MM.1S (cell line): ENCODE measurements at regions not wholly inside any gene's neighbourhood (a gene's known extent, or its start where the extent isn't known, plus 50 kb on each side); places are given as distances from the start of the nearest gene placed in this dataset.
"Not testable (repeated sequence)": the region's sequence is repeated elsewhere in the genome, so short reads cannot be mapped to it uniquely, and the experiment has no call there.

Experiments
- DNase-seq: peaks from one replicate; pipeline ENCODE4 v3.0.0-alpha.2; 2015
- H2AFZ ChIP-seq: fragments of 300-600 bp; sonication (generic); 2 replicates; pipeline ENCODE4 v1.6.0; 2016; ENCODE audit warnings: antibody characterized with exemption, low read length
- H3F3A ChIP-seq: fragments of 300-600 bp; sonication (generic); 2 replicates; pipeline ENCODE4 v1.6.1; 2016; ENCODE audit warnings: mild to moderate bottlenecking, antibody characterized with exemption, low read length, moderate library complexity, mixed read lengths; ENCODE audit not compliant: insufficient read depth
- H3K27ac ChIP-seq: fragments of 300-600 bp; sonication (generic); 2 replicates; pipeline ENCODE4 v1.5.1; 2016; ENCODE audit warnings: mild to moderate bottlenecking, low read length
- H3K27me3 ChIP-seq: fragments of 300-600 bp; sonication (generic); replicated peaks from 2 replicates; pipeline ENCODE4 v1.6.0; 2016; ENCODE audit warnings: low read length; ENCODE audit not compliant: insufficient read depth
- H3K36me3 ChIP-seq: fragments of 300-600 bp; sonication (generic); replicated peaks from 2 replicates; pipeline ENCODE4 v1.6.1; 2016; ENCODE audit warnings: mild to moderate bottlenecking, low read length, mixed read lengths; ENCODE audit not compliant: insufficient read depth
- H3K4me1 ChIP-seq: fragments of 300-600 bp; sonication (generic); 2 replicates; pipeline ENCODE4 v1.6.1; 2016; ENCODE audit warnings: low read length, mixed read lengths
- H3K4me2 ChIP-seq: fragments of 300-600 bp; sonication (generic); 2 replicates; pipeline ENCODE4 v1.6.0; 2016; ENCODE audit warnings: low read depth, low read length
- H3K4me3 ChIP-seq: fragments of 300-600 bp; sonication (generic); 2 replicates; pipeline ENCODE4 v1.5.1; 2016; ENCODE audit warnings: low read length, mixed read lengths
- H3K79me2 ChIP-seq: fragments of 300-600 bp; sonication (generic); 2 replicates; pipeline ENCODE4 v1.6.1; 2016; ENCODE audit warnings: mixed run types, low read length, mixed read lengths
- H3K9ac ChIP-seq: fragments of 300-600 bp; sonication (generic); 2 replicates; pipeline ENCODE4 v1.6.1; 2016; ENCODE audit warnings: low read length, mixed read lengths
- H3K9me2 ChIP-seq: fragments of 300-600 bp; sonication (generic); replicated peaks from 2 replicates; pipeline ENCODE4 v1.6.1; 2016; ENCODE audit warnings: mild to moderate bottlenecking, low read length, mixed read lengths; ENCODE audit not compliant: insufficient read depth
- H3K9me3 ChIP-seq: fragments of 300-600 bp; sonication (generic); replicated peaks from 2 replicates; pipeline ENCODE4 v1.6.1; 2016; ENCODE audit warnings: mild to moderate bottlenecking, low read length, mixed read lengths; ENCODE audit not compliant: insufficient read depth
- H4K20me1 ChIP-seq: fragments of 300-600 bp; sonication (generic); 2 replicates; pipeline ENCODE4 v1.6.1; 2016; ENCODE audit warnings: mild to moderate bottlenecking, low read length, moderate library complexity, mixed read lengths; ENCODE audit not compliant: insufficient read depth
- CTCF ChIP-seq: fragments of 300-600 bp; sonication (generic); IDR thresholded peaks from 2 replicates; pipeline ENCODE4 v1.5.1; 2016; ENCODE audit warnings: antibody characterized with exemption, low read length, mixed read lengths
- EZH2 ChIP-seq: fragments of 300-600 bp; sonication (generic); optimal IDR thresholded peaks from 2 replicates; pipeline ENCODE3; 2017; ENCODE audit warnings: low read depth, mild to moderate bottlenecking, antibody characterized with exemption, low read length, mixed read lengths
- EZH2phosphoT487 ChIP-seq: fragments of 300-600 bp; sonication (generic); IDR thresholded peaks from 2 replicates; pipeline ENCODE4 v1.6.1; 2018; ENCODE audit warnings: antibody characterized with exemption, low read length

GRCh38 chr2:175806125-175806490 is 196.0 kb downstream of the LNPK start:
- DNase-seq = no peak
- Histone ChIP-seq H3K79me2 (no peaks in the 10 kb centered on the region), H3K36me3 (no peaks in the 10 kb centered on the region), H3K4me2 (no peak overlapping the region), H3F3A (no peaks in the 10 kb centered on the region), H2AFZ (no peak overlapping the region), H3K4me1 (no peaks in the 10 kb centered on the region), H3K9me3 (no peaks in the 10 kb centered on the region), H3K27me3 (no peaks in the 10 kb centered on the region), H3K27ac (no peak overlapping the region), H3K9ac (no peak overlapping the region), H3K9me2 (no peaks in the 10 kb centered on the region), H4K20me1 (no peaks in the 10 kb centered on the region), H3K4me3 (no peak overlapping the region)
- TF ChIP-seq EZH2 = no peak
- TF ChIP-seq EZH2phosphoT487 = no peak
- TF ChIP-seq CTCF = no peak

GRCh38 chr2:175805442-175806124 is 196.5 kb downstream of the LNPK start:
- Histone ChIP-seq H3K27ac (no peak overlapping the region), H3K4me1 (no peaks in the 10 kb centered on the region), H3K9ac (no peak overlapping the region), H3K27me3 (no peaks in the 10 kb centered on the region), H3K79me2 (no peaks in the 10 kb centered on the region), H3K9me2 (no peaks in the 10 kb centered on the region), H3F3A (no peaks in the 10 kb centered on the region), H3K36me3 (no peaks in the 10 kb centered on the region), H3K4me2 (no peak overlapping the region), H3K4me3 (no peak overlapping the region), H2AFZ (no peak overlapping the region), H3K9me3 (no peaks in the 10 kb centered on the region), H4K20me1 (no peaks in the 10 kb centered on the region)
- no peak for DNase-seq
- TF ChIP-seq EZH2 (no peak), CTCF (no peak), EZH2phosphoT487 (no peak)

- Histone ChIP-seq H4K20me1 (no peaks in the 10 kb centered on the region), H2AFZ (no peak overlapping the region)
Measured at GRCh38 chr2:175804122-175804521, 197.9 kb downstream of the LNPK start.

GRCh38 chr2:175796422-175796821 is 205.6 kb downstream of the LNPK start:
- H3K79me2 ChIP-seq, H3K27me3 ChIP-seq, H3K36me3 ChIP-seq, H3K4me2 ChIP-seq, DNase-seq, H3F3A ChIP-seq, H3K4me3 ChIP-seq, H3K9me2 ChIP-seq, H3K4me1 ChIP-seq, H4K20me1 ChIP-seq, H3K9me3 ChIP-seq, H2AFZ ChIP-seq, H3K27ac ChIP-seq, H3K9ac ChIP-seq: not testable (repeated sequence)

More at GRCh38 chr2:175804122-175804521, 197.9 kb downstream of the LNPK start:
- Histone ChIP-seq H3K9ac (no peak overlapping the region), H3K27ac (no peak overlapping the region), H3K79me2 (no peaks in the 10 kb centered on the region), H3K27me3 (no peaks in the 10 kb centered on the region), H3F3A (no peaks in the 10 kb centered on the region), H3K4me3 (no peak overlapping the region), H3K9me3 (no peaks in the 10 kb centered on the region), H3K9me2 (no peaks in the 10 kb centered on the region), H3K4me1 (no peaks in the 10 kb centered on the region), H3K4me2 (no peak overlapping the region), H3K36me3 (no peaks in the 10 kb centered on the region)
- no peak for DNase-seq
- TF ChIP-seq CTCF = no peak
- no peak for TF ChIP-seq EZH2
- TF ChIP-seq EZH2phosphoT487 = no peak
